ENCODE measurements at regions not wholly inside any gene's neighbourhood (a gene's known extent, or its start where the extent isn't known, plus 50 kb on each side); places are given as distances from the start of the nearest gene placed in this dataset.

DNA sequence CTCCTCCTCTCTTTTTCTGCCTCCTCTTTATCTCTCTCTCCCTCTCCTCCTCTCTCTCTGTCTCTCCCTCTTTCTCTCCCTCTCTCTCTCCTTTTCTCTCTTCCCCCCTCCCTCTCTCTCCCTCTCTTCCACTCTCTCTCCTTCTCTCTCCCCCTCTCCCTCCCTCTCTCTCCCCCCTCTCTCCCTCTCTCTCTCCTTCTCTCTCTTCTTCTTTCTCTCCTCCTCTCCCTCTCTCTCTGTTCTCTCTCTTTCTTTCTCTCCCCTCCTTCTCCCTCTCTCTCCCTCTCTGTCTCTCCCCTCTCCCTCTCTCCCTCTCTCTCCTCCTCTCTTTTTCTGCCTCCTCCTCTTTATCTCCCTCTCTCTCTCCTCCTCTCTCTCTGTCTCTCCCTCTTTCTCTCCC, 197.4 kb downstream of the UQCRFS1 start:
- Histone ChIP-seq H3K4me1 (no peaks in the 10 kb centered on the region), H3K4me3 (no peak overlapping the region), H3K27me3 (no peaks in the 10 kb centered on the region), H3K9me3 (no peaks in the 10 kb centered on the region), H3K36me3 (no peaks in the 10 kb centered on the region), H3K27ac (no peak overlapping the region)
- no peak for DNase-seq (ENCODE audit: low spot score in 2 of 2)
- intact Hi-C loops (cut with DNase I): no loop called here
- no peak for TF ChIP-seq CTCF (IDR thresholded peaks at IDR 0.05)

- H3K27me3 ChIP-seq: no peaks in the 10 kb centered on the region
- no peak for DNase-seq (ENCODE audit: low spot score in 2 of 2)
- intact Hi-C loops (cut with DNase I): no loop called here
- TF ChIP-seq CTCF (IDR thresholded peaks at IDR 0.05): no peak
- H3K36me3 ChIP-seq: no peaks in the 10 kb centered on the region
- H3K9me3 ChIP-seq: no peaks in the 10 kb centered on the region
- H3K4me1 ChIP-seq: no peaks in the 10 kb centered on the region
- H3K4me3 ChIP-seq: no peak overlapping the region
- no peak overlapping the region for H3K27ac ChIP-seq
Observed at GRCh38 chr19:29014857-29015436, 198.0 kb downstream of the UQCRFS1 start.

- TF ChIP-seq CTCF (IDR thresholded peaks at IDR 0.05): no peak
- H3K27me3 ChIP-seq: no peaks in the 10 kb centered on the region
- no peak overlapping the region for H3K4me3 ChIP-seq
- no peaks in the 10 kb centered on the region for H3K4me1 ChIP-seq
- intact Hi-C loops (cut with DNase I): no loop called here
- DNase-seq (ENCODE audit: low spot score in 2 of 2): no peak
- no peaks in the 10 kb centered on the region for H3K9me3 ChIP-seq
- H3K27ac ChIP-seq: no peak overlapping the region
- H3K36me3 ChIP-seq: no peaks in the 10 kb centered on the region
Observed at GRCh38 chr19:29013988-29014387, 199.0 kb downstream of the UQCRFS1 start.

DNA sequence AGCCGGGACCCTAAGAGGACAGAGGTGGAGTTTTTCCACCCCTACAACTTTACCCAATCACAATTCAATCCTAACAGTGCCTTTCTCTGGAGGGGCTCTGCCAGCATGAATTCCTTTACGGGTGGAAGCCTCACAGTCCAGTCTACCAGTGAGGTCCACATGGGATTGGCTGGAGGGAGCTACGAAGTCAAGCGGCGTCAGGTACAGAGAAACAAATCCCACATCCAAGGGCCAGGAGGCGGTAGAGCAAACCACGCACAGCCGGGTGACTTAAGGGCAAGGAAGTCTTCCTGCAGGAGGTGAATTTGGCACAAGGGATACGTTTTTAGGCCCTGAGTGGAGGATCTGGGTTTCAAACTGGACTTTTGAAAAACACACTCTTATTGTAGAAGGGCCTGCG, 199.6 kb downstream of the UQCRFS1 start:
- Histone ChIP-seq H3K27me3 (no peaks in the 10 kb centered on the region), H3K9me3 (no peaks in the 10 kb centered on the region), H3K27ac (no peak overlapping the region), H3K36me3 (no peaks in the 10 kb centered on the region), H3K4me1 (no peaks in the 10 kb centered on the region), H3K4me3 (no peak overlapping the region)
- intact Hi-C loops (cut with DNase I): no loop called here
- no peak for DNase-seq (ENCODE audit: low spot score in 2 of 2)
- TF ChIP-seq CTCF (IDR thresholded peaks at IDR 0.05): no peak

DNA sequence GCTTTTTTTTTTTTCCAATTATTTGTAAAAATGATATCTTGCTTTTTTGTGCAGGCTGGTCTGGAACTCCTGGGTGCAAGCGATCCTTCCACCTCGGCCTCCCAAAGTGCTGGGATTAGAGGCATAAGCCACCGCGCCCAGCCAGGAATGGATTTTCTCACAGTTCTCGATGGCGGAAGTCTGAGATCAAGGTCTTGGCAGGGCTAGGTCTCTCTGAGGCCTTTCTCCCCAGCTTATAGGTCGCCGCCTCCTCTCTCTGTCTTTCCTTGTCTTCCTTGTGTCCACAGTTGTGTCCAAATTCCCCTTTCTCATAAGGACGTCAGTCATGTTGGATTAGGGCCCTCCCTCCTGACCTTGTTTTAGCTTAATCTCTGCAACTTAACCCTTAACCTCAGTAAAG, 200.5 kb downstream of the UQCRFS1 start:
- H3K27me3 ChIP-seq: no peaks in the 10 kb centered on the region
- H3K4me3 ChIP-seq: no peak overlapping the region
- no peak for DNase-seq (ENCODE audit: low spot score in 2 of 2)
- H3K9me3 ChIP-seq: no peaks in the 10 kb centered on the region
- TF ChIP-seq CTCF (IDR thresholded peaks at IDR 0.05): no peak
- intact Hi-C loops (cut with DNase I): no loop called here
- H3K27ac ChIP-seq: no peak overlapping the region
- H3K36me3 ChIP-seq: no peaks in the 10 kb centered on the region
- H3K4me1 ChIP-seq: no peaks in the 10 kb centered on the region

GRCh38 chr19:29010276-29010675, 202.7 kb downstream of the UQCRFS1 start:
- H3K27ac ChIP-seq: no peak overlapping the region
- no peaks in the 10 kb centered on the region for H3K27me3 ChIP-seq
- DNase-seq (ENCODE audit: low spot score in 2 of 2): no peak
- no peaks in the 10 kb centered on the region for H3K4me1 ChIP-seq
- no peaks in the 10 kb centered on the region for H3K9me3 ChIP-seq
- TF ChIP-seq CTCF (IDR thresholded peaks at IDR 0.05): no peak
- no peaks in the 10 kb centered on the region for H3K36me3 ChIP-seq
- intact Hi-C loops (cut with DNase I): no loop called here
- H3K4me3 ChIP-seq: no peak overlapping the region
